GM12875 (cell line): ENCODE measurements at regions not wholly inside any gene's neighbourhood (a gene's known extent, or its start where the extent isn't known, plus 50 kb on each side); places are given as distances from the start of the nearest gene placed in this dataset.

Source experiments
- H3K4me3 ChIP-seq: one replicate; pipeline ENCODE4 v1.5.1; 2011; ENCODE audit warnings: low read depth, low read length, control low read depth
- CTCF ChIP-seq: IDR thresholded peaks from 2 replicates; pipeline ENCODE4 v1.5.1; 2011; ENCODE audit warnings: low read depth, mild to moderate bottlenecking, control low read depth, inconsistent platforms, low read length, moderate library complexity, borderline replicate concordance; ENCODE audit not compliant: insufficient read depth

DNA sequence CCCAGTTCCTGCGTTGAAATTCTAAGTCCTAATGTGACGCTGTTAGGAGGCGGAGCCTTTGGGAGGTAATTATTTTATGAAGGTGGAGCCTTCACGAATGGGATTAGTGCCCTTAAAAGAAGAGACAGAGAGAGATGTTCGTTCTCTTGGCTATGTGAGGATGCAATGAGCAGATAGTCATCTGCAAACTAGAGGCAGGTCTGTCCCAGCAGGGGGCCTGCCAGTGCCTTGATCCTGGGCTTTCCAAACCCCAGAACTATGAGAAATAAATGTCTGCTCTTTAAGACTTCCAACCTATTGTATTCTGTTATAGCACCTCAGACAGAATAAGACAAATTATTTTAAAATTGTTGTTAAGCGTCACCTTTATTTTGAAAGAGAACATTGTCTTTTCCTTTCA is 123.1 kb upstream of the KCNJ6 start:
- H3K4me3 ChIP-seq = no peak overlapping the region
- no peak for TF ChIP-seq CTCF

DNA sequence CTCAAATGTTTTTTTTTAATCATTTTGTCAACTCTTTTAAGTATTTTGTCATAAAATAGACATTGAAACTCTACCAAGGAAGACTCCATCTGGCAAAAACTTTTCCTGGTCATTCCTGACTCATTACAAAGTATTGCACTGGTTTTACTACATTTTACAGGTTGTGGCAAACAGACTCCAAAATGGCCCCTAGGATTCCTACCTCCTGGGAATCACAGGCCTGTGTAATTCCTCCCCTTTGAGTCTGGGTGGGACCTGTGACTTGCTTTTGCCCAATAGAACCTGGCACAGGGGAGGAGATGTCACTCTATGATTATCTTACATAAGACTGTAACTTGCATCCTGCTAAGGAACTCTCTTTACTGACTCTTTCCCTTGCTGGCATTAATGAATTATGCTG is 123.6 kb upstream of the KCNJ6 start:
- no peak overlapping the region for H3K4me3 ChIP-seq
- no peak for TF ChIP-seq CTCF

DNA sequence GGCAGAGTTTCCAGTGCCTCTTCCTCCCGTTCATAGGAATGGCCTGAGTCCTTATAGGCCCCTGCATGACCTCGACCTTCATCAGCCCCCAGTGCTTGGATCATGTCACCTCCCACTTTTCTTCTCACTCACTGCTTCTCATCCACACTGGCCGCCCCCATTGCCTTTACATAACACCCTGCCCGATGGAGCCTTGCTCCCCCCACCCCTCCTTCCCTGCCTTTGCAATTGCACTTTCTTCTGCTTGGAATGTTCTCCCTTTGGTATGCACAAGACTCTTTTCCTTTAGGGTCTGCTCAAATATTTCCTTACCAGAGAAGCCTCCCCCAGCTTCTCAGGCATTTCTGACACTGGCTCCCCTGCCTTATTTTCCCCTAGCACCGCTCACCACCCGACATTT is 125.2 kb upstream of the KCNJ6 start:
- H3K4me3 ChIP-seq = no peak overlapping the region
- TF ChIP-seq CTCF = no peak

DNA sequence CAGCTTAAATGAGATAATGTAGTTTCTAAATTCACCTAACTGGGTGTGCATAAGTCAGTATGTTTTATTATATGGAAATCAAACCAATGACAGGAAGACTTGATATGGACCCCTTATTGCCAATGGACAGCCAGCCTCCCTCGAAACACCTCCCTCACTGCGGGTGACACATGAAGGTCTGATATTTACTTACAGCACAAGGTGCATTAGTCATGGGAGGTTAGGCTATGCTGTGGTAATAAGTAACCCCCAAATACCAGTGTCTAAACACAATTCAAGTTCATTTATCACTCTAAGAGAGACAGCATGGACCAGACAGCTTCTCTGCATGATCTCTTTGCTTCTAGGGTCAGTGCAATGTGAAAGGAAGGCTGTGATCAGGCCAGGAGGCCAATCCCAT is 126.0 kb upstream of the KCNJ6 start:
- H3K4me3 ChIP-seq = no peak overlapping the region
- no peak for TF ChIP-seq CTCF

- TF ChIP-seq CTCF = no peak
Observed at GRCh38 chr21:38048167-38048566, 131.9 kb upstream of the KCNJ6 start.

GRCh38 chr21:38054334-38054733 is 138.1 kb upstream of the KCNJ6 start:
- TF ChIP-seq CTCF = no peak
- no peak overlapping the region for H3K4me3 ChIP-seq

More at GRCh38 chr21:38048167-38048566, 131.9 kb upstream of the KCNJ6 start:
- H3K4me3 ChIP-seq = no peak overlapping the region

DNA sequence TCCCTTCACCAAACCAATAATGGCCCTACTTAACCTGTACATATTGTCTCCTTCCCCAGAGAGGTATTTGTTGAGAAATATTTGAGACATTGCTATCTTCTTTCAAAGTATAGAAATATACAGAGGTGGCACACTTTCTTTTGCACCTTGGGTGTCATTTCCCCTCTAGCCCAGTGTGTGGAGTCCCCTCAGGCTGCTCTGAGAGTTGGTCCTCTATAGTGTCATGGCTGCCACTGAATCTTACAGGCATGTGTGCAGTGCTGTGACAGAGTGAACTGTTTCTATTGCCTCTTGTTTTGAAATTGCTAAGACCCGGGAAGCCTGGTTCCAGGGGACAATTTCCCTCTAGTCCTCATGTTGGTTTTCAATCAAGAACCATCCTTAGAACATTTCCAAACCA is 140.2 kb upstream of the KCNJ6 start:
- TF ChIP-seq CTCF = no peak
- no peak overlapping the region for H3K4me3 ChIP-seq
